Stimulated activated CD4-positive, alpha-beta T cell treated with anti-CD3 and anti-CD28 coated beads, Interleukin-1b, Interleukin-23, amount 100 ng/mL, for 48 hours (primary cell): ENCODE measurements at regions not wholly inside any gene's neighbourhood (a gene's known extent, or its start where the extent isn't known, plus 50 kb on each side); places are given as distances from the start of the nearest gene placed in this dataset.

ENCODE experiments used
- DNase-seq: peaks from one replicate; pipeline ENCODE4 v3.0.0-alpha.2; 2020

DNA sequence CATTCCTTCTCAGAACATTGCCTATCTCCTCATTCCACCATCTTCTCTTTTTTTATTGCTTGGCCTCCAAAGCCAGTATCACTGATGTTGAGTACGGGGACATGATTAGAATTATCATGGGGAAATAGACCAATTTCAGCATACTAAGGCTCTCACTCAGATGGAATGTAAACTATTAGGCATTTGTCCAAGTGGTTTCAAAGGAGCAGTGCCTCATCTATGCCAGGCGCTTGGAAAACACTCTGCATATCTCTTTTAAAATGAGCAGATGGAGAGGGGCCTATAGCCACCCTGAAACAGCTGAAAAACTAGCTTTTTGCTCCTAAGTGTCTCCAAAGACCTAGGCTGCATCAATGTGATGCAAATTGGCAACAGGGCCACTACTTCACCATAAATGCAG is 150.8 kb upstream of the DIPK2B start:
- DNase-seq: no peak

- no peak for DNase-seq
These were observed 147.6 kb upstream of the DIPK2B start for GRCh38 chrX:45348296-45348695.

DNA sequence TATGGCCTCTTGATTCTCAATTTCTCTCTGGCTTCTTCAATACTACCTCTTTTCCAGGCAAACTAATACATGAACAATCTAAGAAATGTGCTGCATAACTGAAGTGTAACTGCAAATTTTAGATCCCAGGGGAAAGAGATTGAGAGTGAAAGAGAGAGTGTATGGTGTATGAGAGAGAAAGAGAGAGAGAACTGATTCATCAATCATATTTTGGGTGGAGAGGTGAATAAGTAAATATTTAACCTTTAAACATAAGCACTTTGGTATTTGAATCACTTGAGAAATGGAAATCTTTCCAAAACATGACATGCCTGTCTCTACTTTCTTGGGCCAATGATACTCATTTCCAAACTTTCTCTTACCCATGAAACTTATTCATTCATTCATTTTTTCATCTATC is 147.2 kb upstream of the DIPK2B start:
- no peak for DNase-seq

DNA sequence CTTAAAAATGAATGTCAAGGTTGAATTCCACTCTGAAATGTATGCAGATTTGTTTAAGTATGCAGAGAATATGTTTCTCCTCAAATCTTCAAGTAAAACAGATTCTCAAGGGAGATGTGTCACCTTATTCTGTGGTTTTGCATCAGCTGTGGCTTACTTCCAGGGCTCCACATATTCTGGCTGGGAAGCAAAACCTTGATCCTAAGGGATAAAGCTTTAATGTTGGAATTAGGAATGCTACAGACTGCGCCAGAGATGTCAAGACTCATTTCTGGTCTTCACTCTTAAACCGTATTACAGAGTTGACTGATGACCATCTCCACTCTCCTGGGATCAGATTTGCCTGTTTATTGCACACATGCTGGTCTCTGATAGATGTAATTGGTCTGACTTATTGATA is 143.9 kb upstream of the DIPK2B start:
- DNase-seq: no peak

DNA sequence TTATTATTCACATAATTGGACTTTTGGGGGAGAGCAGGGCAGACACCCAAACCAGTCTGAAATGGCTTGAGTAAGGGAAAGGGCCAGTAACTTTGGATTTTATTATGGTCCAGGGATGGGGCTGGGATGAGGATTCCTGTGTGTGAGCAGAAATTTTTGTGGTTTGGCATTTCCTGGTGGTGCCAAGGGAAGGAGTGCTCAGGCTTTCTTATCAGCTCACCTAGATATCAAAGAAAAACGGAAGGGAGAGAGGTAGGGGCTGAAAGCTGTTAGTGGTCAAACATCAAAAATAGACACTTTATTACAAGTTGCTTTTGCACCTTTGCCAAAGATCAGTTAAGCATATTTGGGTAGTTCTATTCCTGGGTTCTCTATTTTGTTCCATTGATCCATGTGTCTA is 128.5 kb upstream of the DIPK2B start:
- no peak for DNase-seq

DNA sequence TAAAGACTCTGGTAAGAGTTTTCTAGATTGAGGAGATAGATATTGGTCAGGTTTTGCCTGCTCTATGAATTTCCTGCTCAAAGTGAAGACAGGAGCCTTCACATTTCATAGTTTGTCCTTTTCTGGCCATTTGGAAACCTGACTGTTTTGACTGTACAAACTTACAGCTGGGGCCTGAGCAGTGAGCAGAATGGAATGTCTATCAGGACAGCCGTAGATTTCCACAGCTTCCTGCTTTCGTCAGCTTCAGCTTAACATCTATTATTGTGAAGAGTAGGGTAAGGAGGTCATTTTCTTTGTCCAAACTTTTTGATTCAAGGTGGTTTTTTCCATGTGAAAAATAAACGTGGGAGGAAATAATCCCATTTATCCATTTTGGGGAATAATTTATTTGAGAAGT is 124.3 kb upstream of the DIPK2B start:
- DNase-seq: no peak

DNA sequence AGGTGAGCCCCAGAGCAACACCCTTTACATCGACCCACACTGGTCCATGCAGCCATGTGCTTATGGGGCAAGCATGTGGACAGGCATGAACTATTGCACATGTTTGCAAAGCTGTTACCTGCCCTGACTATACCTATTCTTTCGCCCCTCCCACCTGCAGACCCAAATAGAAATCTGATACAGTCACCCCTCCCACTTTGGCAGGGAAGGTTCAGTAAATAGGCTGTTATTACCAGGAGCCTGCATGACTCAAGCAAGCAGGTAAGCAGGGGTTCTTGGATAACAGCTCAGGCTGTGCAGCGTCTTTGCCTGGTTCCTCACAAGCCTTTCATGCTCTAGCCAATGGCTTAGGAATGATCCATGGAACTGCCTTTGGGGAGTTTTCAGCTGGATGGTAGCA is 122.7 kb upstream of the DIPK2B start:
- no peak for DNase-seq

- DNase-seq: no peak
These were observed 122.1 kb upstream of the DIPK2B start for GRCh38 chrX:45322820-45323219.

DNA sequence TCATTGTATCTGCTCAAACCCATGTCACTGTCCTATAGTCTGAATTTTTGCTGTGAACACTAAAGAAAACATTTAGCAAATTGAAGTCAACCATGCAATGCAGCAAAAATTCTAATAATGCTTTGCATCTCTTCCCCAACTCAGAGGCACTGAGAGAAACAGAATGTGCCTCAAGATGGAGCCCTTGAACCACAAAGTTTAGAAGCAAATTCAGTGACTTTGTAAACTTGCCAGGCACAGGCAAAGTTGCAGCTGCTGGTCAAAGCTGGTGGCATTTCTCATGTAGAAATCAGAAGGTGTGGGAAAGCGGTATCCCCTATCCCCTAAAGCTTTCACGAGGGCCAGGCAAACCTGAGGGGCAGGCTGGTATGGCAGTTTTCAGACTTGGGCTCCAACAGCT is 121.7 kb upstream of the DIPK2B start:
- DNase-seq: no peak

- DNase-seq: no peak
These were observed 119.5 kb upstream of the DIPK2B start for GRCh38 chrX:45320191-45320590.

GRCh38 chrX:45309801-45310200 is 109.1 kb upstream of the DIPK2B start:
- DNase-seq: no peak

- no peak for DNase-seq
These were observed 108.4 kb upstream of the DIPK2B start for GRCh38 chrX:45309096-45309495.

GRCh38 chrX:45306794-45307193 is 106.1 kb upstream of the DIPK2B start:
- no peak for DNase-seq

- no peak for DNase-seq
These were observed 100.0 kb upstream of the DIPK2B start for GRCh38 chrX:45300638-45301037.

DNA sequence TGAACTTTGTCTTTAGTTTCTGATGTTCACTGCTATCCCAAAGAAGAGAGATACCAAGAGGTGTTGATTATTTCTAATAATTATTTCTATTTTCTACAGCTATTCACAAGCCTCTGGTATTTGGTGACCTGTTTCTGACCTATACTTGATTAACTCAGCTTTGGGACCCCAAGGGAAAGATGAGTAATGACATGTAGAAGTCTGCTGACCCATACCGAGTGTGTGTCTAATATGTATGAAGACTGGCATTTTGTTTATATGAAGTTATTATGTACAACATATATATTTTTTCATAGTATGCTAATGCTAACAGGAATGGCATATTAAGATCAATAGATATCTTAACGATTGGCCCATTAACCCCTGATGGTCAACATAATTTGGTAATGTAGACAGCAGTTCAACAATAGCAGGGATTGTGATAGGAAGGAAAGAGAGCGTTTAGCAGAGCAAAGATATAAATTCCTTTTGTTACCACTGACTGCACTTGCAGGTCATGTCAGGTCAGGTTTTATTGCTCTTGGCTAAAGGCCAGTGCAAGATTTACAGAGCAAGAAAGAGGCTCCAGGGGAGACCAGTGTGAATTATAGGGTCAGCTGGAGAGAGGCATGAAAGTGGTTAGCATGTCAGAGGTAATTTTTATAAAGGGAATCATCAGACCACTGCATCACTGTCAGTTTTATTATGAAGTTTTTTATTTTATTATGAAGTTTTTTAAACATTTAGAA is 94.7 kb upstream of the DIPK2B start:
- no peak for DNase-seq

DNA sequence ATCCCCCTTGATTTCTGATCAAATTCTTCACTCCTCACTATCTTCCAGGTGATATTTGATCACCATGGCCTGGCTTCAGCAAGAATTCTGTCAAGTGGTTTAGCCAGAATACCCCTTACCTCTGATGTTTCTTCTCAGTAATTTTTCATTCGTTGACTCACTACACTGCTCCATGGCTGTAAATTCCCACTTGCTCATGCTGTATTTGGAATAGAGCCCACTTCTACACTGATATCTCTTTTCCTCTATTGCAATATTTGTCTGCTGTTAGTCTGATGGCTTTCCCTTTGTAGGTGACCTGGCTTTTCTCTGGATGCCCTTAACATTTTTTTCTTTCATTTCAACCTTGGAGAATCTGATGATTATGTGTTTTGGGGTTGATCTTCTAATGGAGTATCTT is 73.9 kb upstream of the DIPK2B start:
- no peak for DNase-seq

- DNase-seq: no peak
These were observed 66.3 kb upstream of the DIPK2B start for GRCh38 chrX:45267007-45267406.

- no peak for DNase-seq
These were observed 65.8 kb upstream of the DIPK2B start for GRCh38 chrX:45266456-45266855.

DNA sequence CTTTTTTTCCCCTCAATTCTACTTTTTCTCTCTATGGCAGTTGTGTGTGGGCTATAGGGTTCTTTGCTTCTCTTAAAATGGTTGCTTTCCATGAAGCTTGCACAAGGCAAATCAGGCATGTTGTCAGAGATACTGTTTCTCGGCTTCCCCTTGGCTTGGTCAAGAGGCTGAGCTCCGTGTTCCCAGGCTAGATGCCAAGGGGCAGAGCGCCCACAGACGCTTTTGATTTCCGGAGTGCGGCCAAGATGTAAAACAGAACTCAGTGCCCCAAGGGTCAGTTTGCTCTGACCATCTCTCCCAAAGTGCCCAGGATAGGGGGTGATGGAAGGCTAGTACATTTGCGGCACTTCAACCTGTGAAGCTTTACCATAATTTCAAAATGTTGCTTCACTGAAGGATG is 64.2 kb upstream of the DIPK2B start:
- DNase-seq: no peak

DNA sequence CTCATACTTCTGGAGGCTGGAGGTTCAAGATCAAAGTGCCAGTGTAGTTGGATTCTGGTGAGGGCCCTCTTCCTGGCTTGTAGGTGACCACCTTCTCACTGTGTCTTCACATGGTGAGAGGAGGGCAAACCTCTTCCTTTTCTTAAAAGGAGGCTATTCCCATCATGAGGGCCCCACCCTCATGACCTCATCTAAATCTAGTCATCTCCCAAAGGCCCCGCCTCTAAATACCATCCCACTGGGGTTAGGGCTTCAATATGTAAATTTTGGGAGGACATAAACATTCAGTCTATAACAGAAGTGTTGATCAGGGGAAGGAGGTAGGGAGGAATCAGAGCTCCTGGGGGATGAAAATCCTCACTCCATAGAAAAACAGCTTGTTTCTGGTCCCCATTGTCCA is 60.8 kb upstream of the DIPK2B start:
- no peak for DNase-seq

DNA sequence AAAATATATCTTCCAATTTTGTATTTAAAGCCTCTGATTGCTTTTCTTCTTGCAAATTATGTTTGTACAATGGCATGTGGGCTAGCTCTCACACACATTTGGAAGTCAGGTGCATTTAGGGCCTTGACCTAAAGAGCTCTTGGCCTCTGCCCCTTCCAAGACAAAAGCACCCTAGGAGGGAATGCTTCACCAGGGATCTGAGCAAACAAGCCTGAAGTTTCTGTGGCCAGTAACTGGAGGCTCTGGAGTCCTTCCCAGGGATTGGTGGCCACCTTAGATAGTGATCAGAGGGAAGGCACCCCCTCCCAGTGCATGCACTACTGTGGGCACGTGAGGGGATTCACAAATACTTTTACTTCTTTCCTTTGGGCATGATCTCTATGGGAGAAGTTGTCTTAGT is 60.3 kb upstream of the DIPK2B start:
- DNase-seq: no peak

DNA sequence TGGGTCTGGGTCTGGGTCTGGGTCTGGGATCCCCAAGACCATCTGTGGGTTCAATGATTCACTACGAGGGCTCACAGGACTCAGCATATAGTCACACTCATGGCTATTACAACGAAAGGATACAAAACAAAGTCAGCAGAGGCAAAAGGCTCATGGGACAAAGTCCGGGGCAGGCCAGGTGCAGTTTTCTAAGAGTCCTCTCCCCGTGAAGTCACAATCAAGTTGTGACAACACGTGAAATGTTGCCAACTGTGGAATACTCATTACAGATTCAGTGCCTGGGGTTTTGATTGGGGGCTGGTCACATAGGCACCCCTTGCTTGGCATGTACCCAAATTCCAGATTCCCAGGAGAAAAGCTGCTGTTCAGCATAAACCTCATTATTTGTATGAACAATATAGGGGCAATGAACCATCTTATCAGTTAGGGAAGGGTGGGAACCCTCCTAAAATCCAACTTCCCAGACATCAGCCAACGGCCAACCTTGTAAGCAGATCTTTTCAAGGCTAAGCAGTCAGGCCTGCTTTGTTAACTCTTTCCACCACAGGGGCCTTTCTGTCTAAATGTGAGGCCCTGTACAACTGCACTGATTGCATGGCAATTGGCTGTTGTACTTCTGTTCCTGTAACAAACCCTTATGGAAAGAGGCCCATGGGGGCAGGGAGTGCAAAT is 58.2 kb upstream of the DIPK2B start:
- no peak for DNase-seq
